ENCODE measurements at regions not wholly inside any gene's neighbourhood (a gene's known extent, or its start where the extent isn't known, plus 50 kb on each side); places are given as distances from the start of the nearest gene placed in this dataset.
A peak's percentile ranks its signal among the peaks of the same experiment; 100 is the strongest.

GRCh38 chr2:120852200-120852815 lies 116.6 kb downstream of the GLI2 start:
- DNase-seq (ENCODE audit: low spot score), result no peak

- DNase-seq (ENCODE audit: low spot score), result no peak
Measured at GRCh38 chr2:120853306-120854013, 117.8 kb downstream of the GLI2 start.

DNA sequence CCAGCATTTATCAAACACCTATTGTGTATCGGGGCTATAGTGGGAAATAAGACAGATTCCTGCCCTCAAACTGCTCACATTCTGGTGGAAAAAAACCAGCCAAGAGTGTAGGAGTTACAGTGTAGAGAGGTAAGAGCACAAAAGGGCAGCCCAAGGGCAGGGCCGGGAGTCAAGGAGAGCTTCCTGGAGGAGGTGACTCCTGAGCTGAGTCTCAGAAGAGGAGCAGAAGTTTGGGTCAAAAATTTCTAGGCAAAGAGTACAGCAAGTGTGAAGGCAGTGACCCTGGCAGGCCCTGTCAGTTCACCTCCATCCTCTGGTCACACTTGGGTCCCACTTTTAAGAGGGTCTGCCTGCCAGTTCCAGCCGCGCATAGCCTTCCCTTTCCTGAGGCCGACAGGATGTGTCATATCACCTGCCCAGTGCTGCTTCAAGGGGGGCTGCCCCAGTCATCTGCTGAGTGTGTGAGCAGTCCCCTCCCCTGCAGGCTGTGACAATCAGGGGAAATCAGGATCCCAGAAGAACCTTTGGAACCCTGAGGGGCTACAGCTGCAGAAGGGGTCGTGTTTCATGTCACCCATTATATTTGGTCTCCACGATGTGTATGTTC lies 118.4 kb downstream of the GLI2 start:
- DNase-seq (ENCODE audit: low spot score), result no peak

DNA sequence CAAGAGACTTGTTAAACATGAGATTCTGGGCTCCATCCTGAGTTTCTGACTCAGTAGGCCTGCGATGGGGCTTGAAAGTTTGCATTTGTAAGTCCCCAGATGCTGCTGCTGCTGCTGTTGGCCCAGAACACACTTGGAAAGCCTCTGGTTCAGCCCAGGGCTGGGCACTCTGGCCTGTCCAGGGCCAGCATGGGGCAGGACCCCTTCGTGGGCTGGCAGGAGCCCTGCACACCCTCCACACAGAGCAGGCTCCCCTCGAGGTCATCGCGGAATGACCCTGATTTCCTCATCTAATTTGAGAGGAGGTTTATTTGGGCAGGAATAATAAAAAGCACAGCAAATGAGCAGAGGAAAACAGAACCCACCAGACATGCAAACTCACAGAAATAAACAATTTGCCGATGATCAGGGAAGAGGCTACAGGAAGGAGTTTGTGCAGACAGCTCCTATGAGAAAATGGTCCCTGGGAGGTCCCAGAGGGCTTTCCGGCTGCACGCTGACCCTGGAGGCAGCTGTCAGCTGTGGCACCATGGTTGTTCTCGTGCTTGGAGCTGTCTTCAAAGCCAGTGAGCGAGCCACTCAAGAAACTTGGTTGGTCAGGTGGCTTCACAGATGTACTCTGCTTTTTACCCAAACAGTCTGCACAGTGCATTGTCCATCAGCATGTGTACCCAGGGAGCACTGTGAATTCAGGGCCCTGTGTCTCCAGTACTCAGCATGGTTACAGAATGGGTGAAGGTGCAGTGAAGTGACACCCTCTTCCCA lies 119.3 kb downstream of the GLI2 start:
- DNase-seq (ENCODE audit: low spot score), result no peak

- DNase-seq (ENCODE audit: low spot score), result no peak
Measured at GRCh38 chr2:120855855-120856405, 120.3 kb downstream of the GLI2 start.

GRCh38 chr2:120856421-120856862 lies 120.8 kb downstream of the GLI2 start:
- no peak for DNase-seq (ENCODE audit: low spot score)

DNA sequence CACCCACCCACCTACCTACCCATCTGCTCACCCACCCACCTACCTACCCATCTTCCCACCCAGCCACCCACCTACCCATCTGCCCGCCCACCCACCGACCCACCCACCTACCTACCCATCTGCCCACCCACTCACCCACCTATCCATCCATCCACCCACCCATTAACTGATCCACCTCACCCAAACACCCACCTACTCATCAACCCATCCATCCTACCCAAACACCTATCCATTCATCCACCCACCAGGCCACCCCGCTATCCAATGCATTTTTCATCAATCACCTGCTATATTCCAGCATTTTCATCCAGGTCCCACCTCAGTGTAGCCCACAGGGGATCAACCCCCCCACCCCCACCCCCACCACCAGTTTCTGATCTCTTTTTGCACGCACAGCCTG lies 121.8 kb downstream of the GLI2 start:
- no peak for DNase-seq (ENCODE audit: low spot score)

DNA sequence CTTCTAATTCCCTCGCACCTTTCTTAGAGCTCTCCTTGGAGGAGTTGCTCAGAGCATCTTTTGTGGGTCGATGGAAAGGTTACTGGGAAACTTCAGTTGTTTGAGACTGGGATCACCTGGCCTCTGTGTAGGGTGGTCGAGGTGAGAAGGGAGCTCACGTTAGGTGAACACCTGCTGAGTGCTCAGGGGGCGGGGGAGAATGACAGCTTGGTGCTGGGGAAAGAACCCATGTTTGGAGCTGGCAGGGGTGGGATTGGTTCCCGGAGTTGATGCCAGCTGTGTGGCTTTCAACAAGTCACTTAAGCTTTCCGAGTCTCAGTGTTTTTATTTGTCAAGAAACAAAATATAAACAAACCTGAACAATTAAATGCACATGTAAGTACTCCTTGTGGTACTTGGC lies 122.3 kb downstream of the GLI2 start:
- no peak for DNase-seq (ENCODE audit: low spot score)

DNA sequence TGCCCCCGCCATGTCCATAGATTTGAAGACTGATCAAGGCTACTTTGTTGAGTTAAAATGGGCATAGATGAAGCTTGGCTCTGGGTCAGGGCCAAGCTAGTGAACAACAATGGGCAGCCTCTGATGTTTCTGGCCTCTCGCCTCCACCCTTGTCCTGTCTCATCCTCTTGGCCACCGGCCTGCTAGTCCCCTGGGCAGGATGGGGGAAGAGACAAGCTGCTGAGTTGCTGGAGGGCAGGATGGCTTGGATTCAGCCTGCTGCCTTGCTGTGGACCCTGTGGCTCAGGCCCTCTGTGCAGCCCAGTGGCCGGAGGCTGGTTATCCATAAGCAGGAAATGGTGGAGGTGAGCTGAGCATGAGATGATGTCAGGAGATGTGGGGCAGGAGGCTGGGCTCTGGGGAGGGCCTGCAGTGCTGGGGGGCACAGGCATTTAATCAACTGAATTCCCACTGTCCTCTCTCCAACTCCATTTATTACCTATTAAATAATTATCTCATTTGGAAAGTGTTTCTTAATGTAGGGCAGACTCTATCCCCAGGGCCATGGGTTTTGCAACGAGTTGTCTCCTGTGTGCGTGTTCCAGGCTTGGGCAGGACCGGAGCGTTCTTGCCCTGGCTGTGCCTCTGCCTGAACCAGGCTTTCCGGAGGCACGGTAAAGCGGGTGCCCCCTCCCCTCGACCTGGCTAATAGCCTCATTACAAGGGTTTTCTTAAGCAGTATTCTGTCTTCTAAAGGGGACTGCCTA lies 122.9 kb downstream of the GLI2 start:
- no peak for DNase-seq (ENCODE audit: low spot score)

DNA sequence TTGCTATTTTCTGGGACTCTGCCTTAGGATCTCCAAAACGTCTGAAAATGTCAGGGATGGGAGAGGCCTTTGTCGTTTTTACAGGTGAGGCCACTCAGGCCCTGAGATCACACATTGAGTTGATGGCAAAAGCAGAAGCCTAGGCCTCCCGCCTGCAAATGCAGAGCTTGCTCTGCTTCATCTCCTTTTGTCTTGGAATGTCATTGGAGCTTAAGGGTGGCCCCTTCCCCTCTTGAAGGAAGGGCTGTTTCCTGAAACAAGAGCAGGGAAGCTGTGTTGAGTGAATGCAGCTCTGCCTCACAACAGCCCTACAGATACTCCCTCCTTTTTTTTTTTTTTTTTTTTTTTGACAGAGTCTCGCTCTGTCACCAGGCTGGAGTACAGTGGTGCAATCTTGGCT lies 123.5 kb downstream of the GLI2 start:
- no peak for DNase-seq (ENCODE audit: low spot score)

GRCh38 chr2:120859814-120860578 lies 124.3 kb downstream of the GLI2 start:
- no peak for DNase-seq (ENCODE audit: low spot score)

GRCh38 chr2:120860579-120860922 lies 124.9 kb downstream of the GLI2 start:
- DNase-seq (ENCODE audit: low spot score), result no peak

- no peak for DNase-seq (ENCODE audit: low spot score)
Measured at GRCh38 chr2:120861191-120861575, 125.5 kb downstream of the GLI2 start.

DNA sequence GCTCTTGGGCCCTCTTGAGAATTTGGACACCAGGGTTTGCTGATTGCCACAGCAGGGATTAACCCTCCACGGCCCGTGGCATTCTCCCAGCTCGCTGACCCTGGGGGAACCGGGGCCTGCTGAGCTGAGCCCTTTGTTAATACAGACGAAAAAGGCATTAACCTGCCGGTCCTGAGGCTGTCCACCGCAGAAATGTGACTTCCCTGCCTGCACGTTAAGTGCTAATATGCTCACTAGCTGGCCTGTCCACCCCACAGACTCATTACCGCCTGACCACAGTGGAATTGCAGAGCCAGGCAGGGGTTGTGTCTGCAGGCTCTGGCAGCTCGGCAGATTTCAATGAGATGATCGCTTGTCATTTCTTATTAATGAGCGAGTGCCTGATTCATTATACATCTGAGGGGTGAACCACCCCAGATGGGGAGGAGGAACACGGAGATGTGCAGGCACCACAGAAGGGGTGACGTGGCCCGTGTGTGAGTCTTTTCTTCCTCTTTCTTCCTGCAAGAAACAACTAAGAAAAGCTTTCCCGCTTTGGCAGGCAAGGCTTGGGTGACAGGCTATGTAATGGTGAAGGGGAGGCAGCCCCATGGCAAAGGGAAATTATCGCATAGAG lies 126.0 kb downstream of the GLI2 start:
- DNase-seq (ENCODE audit: low spot score), result no peak

DNA sequence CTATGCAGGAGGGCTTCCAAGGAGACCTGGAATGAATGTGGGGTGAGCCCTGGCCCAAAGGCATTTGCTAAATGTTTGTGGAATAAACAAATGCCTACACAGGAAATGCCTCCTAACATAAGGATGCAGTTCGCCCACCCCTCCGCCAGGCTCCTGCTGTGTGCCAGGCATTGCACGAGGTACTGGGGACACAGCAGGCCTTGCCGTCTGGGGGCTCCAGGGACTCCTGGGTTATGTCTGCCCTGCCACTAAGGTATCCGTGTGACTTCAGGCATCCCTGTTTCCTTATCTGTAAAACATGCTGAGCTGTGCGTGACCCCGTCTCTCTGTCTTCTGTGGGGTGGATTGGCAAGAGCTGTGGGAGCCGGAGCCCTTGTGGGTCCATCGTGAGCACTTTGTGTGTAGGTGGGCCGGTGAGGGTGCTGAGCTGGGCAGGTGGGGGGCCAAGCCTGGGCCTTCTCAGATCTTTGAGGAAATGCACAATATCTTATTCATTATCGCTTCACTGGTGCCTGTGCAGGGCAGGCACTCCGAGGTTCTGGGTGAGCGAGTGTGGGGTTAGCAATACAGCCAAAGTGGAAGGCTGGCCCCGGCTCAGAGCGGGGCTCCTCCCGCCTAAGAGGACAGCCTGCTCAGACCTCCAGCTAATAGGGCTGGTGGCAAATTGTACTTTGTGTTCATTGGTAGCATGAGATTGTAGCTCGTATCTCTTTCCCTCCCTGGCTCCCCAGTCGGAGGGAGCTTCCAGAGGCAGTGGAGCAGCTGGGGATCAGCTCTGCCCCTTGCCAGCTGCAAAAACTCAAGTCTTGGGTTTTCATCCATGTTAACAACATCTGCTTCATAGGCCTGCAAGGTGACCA lies 126.8 kb downstream of the GLI2 start:
- DNase-seq (ENCODE audit: low spot score), result no peak

DNA sequence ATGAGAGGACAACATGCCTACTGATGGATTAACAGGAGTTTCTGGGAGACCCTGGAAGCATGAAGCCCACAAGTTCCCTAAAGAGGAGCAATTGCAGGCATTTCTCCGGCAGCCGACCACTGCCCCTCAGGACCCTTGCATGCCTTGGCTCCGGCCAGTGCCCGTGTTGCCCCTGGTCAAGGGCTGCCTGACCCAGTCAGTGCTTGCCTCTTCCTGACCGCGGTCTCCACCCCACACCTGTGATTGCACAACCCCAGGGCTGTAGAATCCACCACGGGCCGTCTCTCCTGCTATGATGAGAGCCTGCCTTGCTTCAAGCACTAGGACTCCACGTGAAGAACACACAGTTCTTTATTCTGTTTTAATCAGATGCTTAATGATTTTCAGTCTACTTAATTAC lies 127.5 kb downstream of the GLI2 start:
- no peak for DNase-seq (ENCODE audit: low spot score)

GRCh38 chr2:120863661-120864320 lies 128.1 kb downstream of the GLI2 start:
- DNase-seq (ENCODE audit: low spot score), result peak; percentile 19

DNA sequence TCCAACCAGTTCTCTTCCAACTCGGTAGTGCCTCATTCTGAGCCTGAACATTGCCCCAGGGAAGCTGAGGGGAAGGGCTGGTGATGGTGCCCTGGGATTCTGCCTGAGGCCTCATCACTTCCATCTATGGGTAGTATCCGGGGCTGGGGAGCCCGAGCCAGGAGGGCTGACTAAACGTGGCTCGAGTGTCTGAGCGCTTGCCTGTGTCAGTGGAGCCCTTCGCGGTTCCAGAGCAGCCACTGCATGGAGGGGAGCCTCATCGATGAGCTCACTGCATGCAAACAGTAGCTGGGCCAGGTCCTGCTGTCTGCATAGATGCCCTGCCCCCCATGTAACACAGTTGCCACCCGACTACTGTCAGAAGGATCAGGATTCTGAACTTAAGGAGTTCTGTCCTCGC lies 129.3 kb downstream of the GLI2 start:
- no peak for DNase-seq (ENCODE audit: low spot score)

GRCh38 chr2:120865656-120866055 lies 130.0 kb downstream of the GLI2 start:
- no peak for DNase-seq (ENCODE audit: low spot score)
